PC-9 (cell line): ENCODE measurements at regions not wholly inside any gene's neighbourhood (a gene's known extent, or its start where the extent isn't known, plus 50 kb on each side); places are given as distances from the start of the nearest gene placed in this dataset.
"Not testable (repeated sequence)": the region's sequence is repeated elsewhere in the genome, so short reads cannot be mapped to it uniquely, and the experiment has no call there.

Source experiments
- BruUV-seq: library from RNA; stranded (reverse); fragments of 400-500 nt; replicated peaks from 2 replicates; lab custom pipeline; 2021; lab: Mats Ljungman, UMichigan
- CTCF ChIA-PET: fragments of 300-600 bp; sonication (Branson Sonifier 250); formaldehyde crosslinking; loops from one replicate; lab custom pipeline; 2022; ENCODE audit warnings: antibody characterized with exemption; lab: Charles Lee
- POLR2A ChIA-PET: fragments of 300-600 bp; sonication (Branson Sonifier 250); formaldehyde crosslinking; loops from one replicate; lab custom pipeline; 2022; ENCODE audit warnings: antibody characterized with exemption; ENCODE audit not compliant: unreplicated experiment; lab: Charles Lee
- DNase-seq, 2 experiments: peaks; one replicate each; pipeline versions ENCODE4 v3.0.0 to v3.0.0-alpha.2; 2015 to 2022; ENCODE audit warnings: mixed read lengths in 1 of 2
- H2AFZ ChIP-seq: fragments of 200-600 bp; sonication (generic); 2 replicates; pipeline ENCODE4 v1.8.1; 2017; ENCODE audit warnings: antibody characterized with exemption
- H3F3A ChIP-seq: fragments of 200-600 bp; sonication (generic); 2 replicates; pipeline ENCODE4 v1.8.1; 2017; ENCODE audit warnings: antibody characterized with exemption, mild to moderate bottlenecking, low read depth; ENCODE audit not compliant: insufficient read depth
- H3K27ac ChIP-seq: fragments of 200-600 bp; sonication (generic); 2 replicates; pipeline ENCODE4 v1.6.1; 2016; ENCODE audit warnings: mixed run types
- H3K27me3 ChIP-seq: fragments of 200-600 bp; sonication (generic); 2 replicates; pipeline ENCODE4 v1.6.1; 2016; ENCODE audit warnings: low read depth, mixed run types; ENCODE audit not compliant: insufficient read depth
- H3K36me3 ChIP-seq: fragments of 200-600 bp; sonication (generic); 2 replicates; pipeline ENCODE4 v1.6.1; 2016; ENCODE audit warnings: low read depth, mixed run types
- H3K4me1 ChIP-seq: fragments of 200-600 bp; sonication (generic); replicated peaks from 2 replicates; pipeline ENCODE4 v1.6.1; 2016; ENCODE audit warnings: mixed run types; ENCODE audit not compliant: insufficient read depth
- H3K4me2 ChIP-seq: fragments of 200-600 bp; sonication (generic); 2 replicates; pipeline ENCODE4 v1.6.1; 2017; ENCODE audit warnings: mixed run types
- H3K4me3 ChIP-seq: fragments of 200-600 bp; sonication (generic); 2 replicates; pipeline ENCODE4 v1.6.1; 2016; ENCODE audit warnings: mixed run types
- H3K79me2 ChIP-seq: fragments of 200-600 bp; sonication (generic); 2 replicates; pipeline ENCODE4 v1.6.1; 2017; ENCODE audit warnings: low read depth, mixed run types
- H3K9me2 ChIP-seq: fragments of 200-600 bp; sonication (generic); 2 replicates; pipeline ENCODE4 v1.8.1; 2017; ENCODE audit warnings: mild to moderate bottlenecking; ENCODE audit not compliant: insufficient read depth
- H3K9me3 ChIP-seq: fragments of 200-600 bp; sonication (generic); 2 replicates; pipeline ENCODE4 v1.8.1; 2016; ENCODE audit warnings: low read depth; ENCODE audit not compliant: insufficient read depth
- H4K20me1 ChIP-seq: fragments of 200-600 bp; sonication (generic); 2 replicates; pipeline ENCODE4 v1.8.1; 2017; ENCODE audit not compliant: insufficient read depth
- intact Hi-C: fragments of 100-400 bp; cut with micrococcal nuclease; formaldehyde crosslinking; loops from one replicate; pipeline ENCODE4 v1.10.0; 2022; ENCODE audit not compliant: unreplicated experiment

- H3K9me2 ChIP-seq, H4K20me1 ChIP-seq, H3F3A ChIP-seq, H3K4me3 ChIP-seq, intact Hi-C loops, H3K27ac ChIP-seq, H3K9me3 ChIP-seq, H3K27me3 ChIP-seq, H2AFZ ChIP-seq, H3K36me3 ChIP-seq, CTCF ChIA-PET, H3K79me2 ChIP-seq, BruUV-seq: not testable (repeated sequence)
- H3K4me1 ChIP-seq: peaks cover 13% of the 10 kb centered on the region
- DNase-seq: peak in 1 of 2 experiments; percentile 7
- H3K4me2 ChIP-seq: peak overlapping the region; percentile 55
- POLR2A ChIA-PET: interaction anchor here (0.7 kb wide), 1 partner anchor 18 kb away, joined by 4 read pairs; no protein-coding TSS in a partner anchor
These were observed 54.8 kb upstream of the FAM90A1 start for GRCh38 chr12:8282181-8282580.

- CTCF ChIA-PET: interaction anchor here (0.6 kb wide), 1 partner anchor 1392 kb away, joined by 5 read pairs; no protein-coding TSS in a partner anchor
- H3K79me2 ChIP-seq, BruUV-seq, H3K9me2 ChIP-seq, intact Hi-C loops, H3K36me3 ChIP-seq, H3F3A ChIP-seq, H2AFZ ChIP-seq, H3K9me3 ChIP-seq, H3K4me3 ChIP-seq, H4K20me1 ChIP-seq, H3K27ac ChIP-seq, H3K27me3 ChIP-seq, POLR2A ChIA-PET: not testable (repeated sequence)
- Histone ChIP-seq H3K4me2 (peak overlapping the region; percentile 55), H3K4me1 (peaks cover 13% of the 10 kb centered on the region)
- DNase-seq: peak; percentile 55 to 82
These were observed 58.3 kb upstream of the FAM90A1 start for GRCh38 chr12:8285681-8286080.

GRCh38 chr12:8291764-8292163 is 64.3 kb upstream of the FAM90A1 start:
- BruUV-seq, H3K79me2 ChIP-seq, H3K4me1 ChIP-seq, H3F3A ChIP-seq, H2AFZ ChIP-seq, H3K4me2 ChIP-seq, H3K4me3 ChIP-seq, intact Hi-C loops, H3K9me2 ChIP-seq, H3K27ac ChIP-seq, POLR2A ChIA-PET, CTCF ChIA-PET, H3K27me3 ChIP-seq, H4K20me1 ChIP-seq, DNase-seq, H3K36me3 ChIP-seq, H3K9me3 ChIP-seq: not testable (repeated sequence)

- DNase-seq, H3K4me3 ChIP-seq, H3K27ac ChIP-seq, BruUV-seq, H3K4me2 ChIP-seq, H3K36me3 ChIP-seq, H4K20me1 ChIP-seq, H3K9me2 ChIP-seq, H3K4me1 ChIP-seq, H3F3A ChIP-seq, intact Hi-C loops, H3K9me3 ChIP-seq, H2AFZ ChIP-seq, POLR2A ChIA-PET, H3K27me3 ChIP-seq, H3K79me2 ChIP-seq, CTCF ChIA-PET: not testable (repeated sequence)
These were observed 67.2 kb upstream of the FAM90A1 start for GRCh38 chr12:8294662-8295061.

- not testable (repeated sequence) for DNase-seq, BruUV-seq
These were observed 81.2 kb upstream of the FAM90A1 start for GRCh38 chr12:8308611-8309010.

GRCh38 chr12:8315997-8316396 is 88.6 kb upstream of the FAM90A1 start:
- H3K4me1 ChIP-seq, BruUV-seq, H3K4me3 ChIP-seq, DNase-seq, H3K4me2 ChIP-seq, H4K20me1 ChIP-seq, CTCF ChIA-PET, H3K27me3 ChIP-seq, H3F3A ChIP-seq, H3K79me2 ChIP-seq, POLR2A ChIA-PET, H3K36me3 ChIP-seq, intact Hi-C loops, H2AFZ ChIP-seq, H3K9me3 ChIP-seq, H3K27ac ChIP-seq, H3K9me2 ChIP-seq: not testable (repeated sequence)

More at GRCh38 chr12:8308611-8309010, 81.2 kb upstream of the FAM90A1 start:
- H3K36me3 ChIP-seq, POLR2A ChIA-PET, H4K20me1 ChIP-seq, CTCF ChIA-PET, H3K4me1 ChIP-seq, H3K79me2 ChIP-seq, H3F3A ChIP-seq, H2AFZ ChIP-seq, H3K4me3 ChIP-seq, H3K4me2 ChIP-seq, intact Hi-C loops, H3K27me3 ChIP-seq, H3K9me3 ChIP-seq, H3K9me2 ChIP-seq, H3K27ac ChIP-seq: not testable (repeated sequence)

- H2AFZ ChIP-seq, intact Hi-C loops, H3K27me3 ChIP-seq, H3K36me3 ChIP-seq, H3K4me2 ChIP-seq, H3K9me3 ChIP-seq, H3K9me2 ChIP-seq, H3K27ac ChIP-seq, H3K79me2 ChIP-seq, H3F3A ChIP-seq, CTCF ChIA-PET, H3K4me3 ChIP-seq, DNase-seq, H3K4me1 ChIP-seq, POLR2A ChIA-PET, H4K20me1 ChIP-seq, BruUV-seq: not testable (repeated sequence)
These were observed 90.3 kb upstream of the FAM90A1 start for GRCh38 chr12:8317675-8318074.
